ENCODE measurements at regions not wholly inside any gene's neighbourhood (a gene's known extent, or its start where the extent isn't known, plus 50 kb on each side); places are given as distances from the start of the nearest gene placed in this dataset.

DNA sequence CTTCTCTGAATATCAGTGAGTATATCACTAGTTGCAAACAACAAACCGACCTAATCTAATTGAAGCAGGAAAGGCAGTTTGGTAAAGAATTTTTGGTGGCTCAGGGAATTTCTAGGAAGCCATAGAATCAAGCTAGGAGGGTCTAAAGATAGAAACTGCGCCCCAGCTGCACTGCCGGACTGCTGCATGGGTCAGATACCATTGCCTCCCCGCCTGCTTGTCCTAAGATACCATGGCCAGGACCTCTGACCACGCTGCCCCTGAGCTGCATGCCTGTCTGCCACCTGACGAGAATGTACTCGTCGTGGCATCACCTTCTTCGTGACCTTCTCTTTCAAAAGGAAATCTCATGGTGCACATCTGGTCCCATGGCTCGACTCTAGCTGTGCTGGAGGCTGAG is 439.0 kb downstream of the ZSWIM6 start:
- FAIRE-seq (no peak), DNase-seq (no peak)
- peaks cover 0 to 4% (median 4%) of the 10 kb centered on the region in 3 donors for H3K27me3 ChIP-seq (ENCODE audit: control insufficient read depth in 3 of 3, insufficient read depth in 3 of 3, low read length in 3 of 3)
- 74 to 78% (median 76%) methylated on average over 10 of the region's 10 CpGs for WGBS, 3 donors
- H3K4me3 ChIP-seq (ENCODE audit: low read depth in 1 of 3, low read length in 3 of 3): no peak overlapping the region
- no peak overlapping the region for H3K27ac ChIP-seq (ENCODE audit: low read depth in 1 of 3, low read length in 2 of 3)
- no peaks in the 10 kb centered on the region for H3K4me1 ChIP-seq (ENCODE audit: control insufficient read depth in 3 of 3, insufficient read depth in 2 of 3, low read depth in 1 of 3, low read length in 2 of 3)
- no peaks in the 10 kb centered on the region for H3K9me3 ChIP-seq (ENCODE audit: control insufficient read depth in 2 of 2, insufficient read depth in 1 of 2, low read depth in 1 of 2, low read length in 1 of 2)
- H3K36me3 ChIP-seq (ENCODE audit: control insufficient read depth in 3 of 3, insufficient read depth in 2 of 3, low read depth in 1 of 3, low read length in 3 of 3): no peaks in the 10 kb centered on the region

DNA sequence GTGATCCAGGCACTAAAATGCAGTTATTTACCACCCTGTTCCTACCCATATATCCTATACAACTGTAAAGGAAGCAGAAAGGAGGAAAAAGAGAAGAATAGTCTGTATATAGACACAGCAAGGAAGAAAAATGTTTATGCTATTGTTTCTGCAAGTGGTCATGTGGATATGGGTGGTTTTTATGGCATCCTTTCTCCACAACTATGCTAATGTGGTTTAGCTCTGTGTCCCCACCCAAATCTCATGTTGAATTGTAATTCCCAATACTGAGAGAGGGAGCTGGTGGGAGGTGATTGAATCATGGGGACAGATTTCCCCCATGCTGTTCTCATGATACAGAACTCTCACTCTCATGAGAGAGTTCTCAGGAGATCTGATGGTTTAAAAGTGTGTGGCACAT is 439.8 kb downstream of the ZSWIM6 start:
- no peaks in the 10 kb centered on the region for H3K4me1 ChIP-seq (ENCODE audit: control insufficient read depth in 3 of 3, insufficient read depth in 2 of 3, low read depth in 1 of 3, low read length in 2 of 3)
- no peak overlapping the region for H3K4me3 ChIP-seq (ENCODE audit: low read depth in 1 of 3, low read length in 3 of 3)
- no peaks in the 10 kb centered on the region for H3K9me3 ChIP-seq (ENCODE audit: control insufficient read depth in 2 of 2, insufficient read depth in 1 of 2, low read depth in 1 of 2, low read length in 1 of 2)
- H3K27ac ChIP-seq (ENCODE audit: low read depth in 1 of 3, low read length in 2 of 3): no peak overlapping the region
- FAIRE-seq: no peak
- DNase-seq: no peak
- peaks cover 0 to 4% (median 4%) of the 10 kb centered on the region in 3 donors for H3K27me3 ChIP-seq (ENCODE audit: control insufficient read depth in 3 of 3, insufficient read depth in 3 of 3, low read length in 3 of 3)
- no peaks in the 10 kb centered on the region for H3K36me3 ChIP-seq (ENCODE audit: control insufficient read depth in 3 of 3, insufficient read depth in 2 of 3, low read depth in 1 of 3, low read length in 3 of 3)

DNA sequence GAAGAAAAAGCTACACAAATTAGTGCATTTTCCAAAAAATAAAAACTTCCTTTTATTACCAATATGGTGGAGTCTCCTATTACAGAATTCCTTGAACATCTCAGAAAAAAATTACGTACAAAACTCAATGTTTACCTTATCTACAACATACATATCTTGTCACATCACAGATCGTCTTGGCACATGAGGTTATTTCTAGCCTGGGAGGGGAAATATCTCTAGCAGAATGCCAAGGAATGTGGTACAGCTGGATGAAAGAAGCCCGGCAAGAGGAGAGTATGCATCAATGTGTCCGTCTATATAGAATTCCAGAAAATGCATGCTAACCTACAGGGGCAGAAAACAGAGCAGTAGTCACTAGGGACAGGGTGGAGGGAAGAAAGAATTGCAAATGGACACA is 443.8 kb downstream of the ZSWIM6 start:
- 68 to 89% (median 78%) methylated on average over 4 of the region's 4 CpGs for WGBS, 3 donors
- DNase-seq: no peak
- Histone ChIP-seq H3K27me3 (ENCODE audit: control insufficient read depth in 3 of 3, insufficient read depth in 3 of 3, low read length in 3 of 3) (peaks cover 0 to 7% (median 4%) of the 10 kb centered on the region in 3 donors), H3K9me3 (ENCODE audit: control insufficient read depth in 2 of 2, insufficient read depth in 1 of 2, low read depth in 1 of 2, low read length in 1 of 2) (no peaks in the 10 kb centered on the region), H3K4me1 (ENCODE audit: control insufficient read depth in 3 of 3, insufficient read depth in 2 of 3, low read depth in 1 of 3, low read length in 2 of 3) (no peaks in the 10 kb centered on the region), H3K36me3 (ENCODE audit: control insufficient read depth in 3 of 3, insufficient read depth in 2 of 3, low read depth in 1 of 3, low read length in 3 of 3) (no peaks in the 10 kb centered on the region), H3K27ac (ENCODE audit: low read depth in 1 of 3, low read length in 2 of 3) (no peak overlapping the region), H3K4me3 (ENCODE audit: low read depth in 1 of 3, low read length in 3 of 3) (no peak overlapping the region)
- no peak for FAIRE-seq

DNA sequence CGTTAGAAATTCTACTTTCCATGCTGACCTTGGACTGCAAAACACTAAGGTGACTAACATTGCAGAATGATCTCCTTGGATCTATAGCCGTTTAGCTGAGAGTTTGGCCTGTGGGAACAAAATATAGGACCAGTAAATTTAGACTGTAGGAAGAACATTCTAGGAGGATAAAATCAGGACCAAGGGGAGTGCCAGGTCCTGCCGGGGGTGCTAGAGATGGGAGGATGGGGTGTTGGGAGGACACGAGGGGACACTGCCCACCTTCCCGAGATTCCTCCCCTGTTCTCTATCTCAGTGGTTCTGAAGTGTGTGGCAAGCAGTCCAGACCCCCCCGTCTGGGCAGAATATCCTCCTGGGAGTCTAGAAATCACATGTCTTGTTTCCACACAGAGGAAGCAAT is 445.2 kb downstream of the ZSWIM6 start:
- WGBS, 3 donors: 57 to 66% (median 62%) methylated on average over 6 of the region's 6 CpGs
- DNase-seq (no peak), FAIRE-seq (no peak)
- no peak overlapping the region for H3K4me3 ChIP-seq (ENCODE audit: low read depth in 1 of 3, low read length in 3 of 3)
- peaks cover 0 to 5% of the 10 kb centered on the region in 2 donors for H3K9me3 ChIP-seq (ENCODE audit: control insufficient read depth in 2 of 2, insufficient read depth in 1 of 2, low read depth in 1 of 2, low read length in 1 of 2)
- no peaks in the 10 kb centered on the region for H3K4me1 ChIP-seq (ENCODE audit: control insufficient read depth in 3 of 3, insufficient read depth in 2 of 3, low read depth in 1 of 3, low read length in 2 of 3)
- H3K27me3 ChIP-seq (ENCODE audit: control insufficient read depth in 3 of 3, insufficient read depth in 3 of 3, low read length in 3 of 3): peaks cover 0 to 7% (median 0%) of the 10 kb centered on the region in 3 donors
- no peak overlapping the region for H3K27ac ChIP-seq (ENCODE audit: low read depth in 1 of 3, low read length in 2 of 3)
- no peaks in the 10 kb centered on the region for H3K36me3 ChIP-seq (ENCODE audit: control insufficient read depth in 3 of 3, insufficient read depth in 2 of 3, low read depth in 1 of 3, low read length in 3 of 3)

DNA sequence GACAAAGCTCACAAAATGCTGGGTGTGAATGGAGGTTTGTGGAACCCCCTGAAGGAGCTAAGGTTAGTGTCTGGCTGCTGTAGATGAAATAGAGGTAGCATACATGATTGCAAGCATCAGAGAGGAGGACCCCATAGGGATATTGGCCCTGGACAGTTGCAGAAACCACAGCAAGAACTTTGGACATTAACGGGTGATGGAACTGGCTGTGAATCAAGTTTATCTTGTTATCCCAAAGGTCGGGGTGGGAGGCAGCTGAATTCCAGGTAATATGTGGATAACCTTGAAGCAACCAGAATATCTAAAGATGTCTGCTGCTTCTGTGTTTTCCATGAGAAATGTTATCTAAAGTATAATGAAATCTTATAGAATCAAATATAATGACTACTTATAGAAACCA is 447.7 kb downstream of the ZSWIM6 start:
- H3K4me3 ChIP-seq (ENCODE audit: low read depth in 1 of 3, low read length in 3 of 3): no peak overlapping the region
- DNase-seq (no peak), FAIRE-seq (no peak)
- H3K27ac ChIP-seq (ENCODE audit: low read depth in 1 of 3, low read length in 2 of 3): no peak overlapping the region
- H3K36me3 ChIP-seq (ENCODE audit: control insufficient read depth in 3 of 3, insufficient read depth in 2 of 3, low read depth in 1 of 3, low read length in 3 of 3): no peaks in the 10 kb centered on the region
- no peaks in the 10 kb centered on the region for H3K4me1 ChIP-seq (ENCODE audit: control insufficient read depth in 3 of 3, insufficient read depth in 2 of 3, low read depth in 1 of 3, low read length in 2 of 3)
- peaks cover 0 to 7% (median 0%) of the 10 kb centered on the region in 3 donors for H3K27me3 ChIP-seq (ENCODE audit: control insufficient read depth in 3 of 3, insufficient read depth in 3 of 3, low read length in 3 of 3)
- 10 to 46% (median 25%) methylated on average over 2 of the region's 2 CpGs for WGBS, 3 donors
- peaks cover 0 to 5% of the 10 kb centered on the region in 2 donors for H3K9me3 ChIP-seq (ENCODE audit: control insufficient read depth in 2 of 2, insufficient read depth in 1 of 2, low read depth in 1 of 2, low read length in 1 of 2)

DNA sequence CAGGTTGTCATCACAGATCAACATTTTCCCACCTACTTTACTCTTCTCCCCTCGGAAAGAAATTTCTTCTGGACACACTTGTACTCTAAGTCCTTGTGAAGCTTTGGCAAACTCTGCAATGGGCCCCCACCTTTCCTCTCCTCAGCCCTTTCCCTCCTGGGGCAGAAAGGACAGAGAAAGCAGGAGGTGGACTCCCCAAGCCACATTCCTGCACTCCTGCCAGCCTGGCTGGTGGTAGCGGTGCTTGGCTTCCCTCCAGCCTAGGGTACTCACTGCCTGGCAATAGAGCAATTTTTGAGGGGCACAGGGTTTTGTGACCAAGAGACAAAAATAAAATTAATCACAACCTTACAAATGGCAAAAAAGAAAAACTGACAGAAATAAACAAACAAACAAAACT is 451.4 kb downstream of the ZSWIM6 start:
- H3K36me3 ChIP-seq (ENCODE audit: control insufficient read depth in 3 of 3, insufficient read depth in 2 of 3, low read depth in 1 of 3, low read length in 3 of 3): no peaks in the 10 kb centered on the region
- WGBS, 3 donors: 85 to 92% (median 89%) methylated on average over 2 of the region's 2 CpGs
- FAIRE-seq (no peak), DNase-seq (no peak)
- peaks cover 0 to 5% of the 10 kb centered on the region in 2 donors for H3K9me3 ChIP-seq (ENCODE audit: control insufficient read depth in 2 of 2, insufficient read depth in 1 of 2, low read depth in 1 of 2, low read length in 1 of 2)
- H3K4me1 ChIP-seq (ENCODE audit: control insufficient read depth in 3 of 3, insufficient read depth in 2 of 3, low read depth in 1 of 3, low read length in 2 of 3): no peaks in the 10 kb centered on the region
- peaks cover 0 to under 1% (median 0%) of the 10 kb centered on the region in 3 donors for H3K27me3 ChIP-seq (ENCODE audit: control insufficient read depth in 3 of 3, insufficient read depth in 3 of 3, low read length in 3 of 3)
- no peak overlapping the region for H3K27ac ChIP-seq (ENCODE audit: low read depth in 1 of 3, low read length in 2 of 3)
- H3K4me3 ChIP-seq (ENCODE audit: low read depth in 1 of 3, low read length in 3 of 3): no peak overlapping the region

DNA sequence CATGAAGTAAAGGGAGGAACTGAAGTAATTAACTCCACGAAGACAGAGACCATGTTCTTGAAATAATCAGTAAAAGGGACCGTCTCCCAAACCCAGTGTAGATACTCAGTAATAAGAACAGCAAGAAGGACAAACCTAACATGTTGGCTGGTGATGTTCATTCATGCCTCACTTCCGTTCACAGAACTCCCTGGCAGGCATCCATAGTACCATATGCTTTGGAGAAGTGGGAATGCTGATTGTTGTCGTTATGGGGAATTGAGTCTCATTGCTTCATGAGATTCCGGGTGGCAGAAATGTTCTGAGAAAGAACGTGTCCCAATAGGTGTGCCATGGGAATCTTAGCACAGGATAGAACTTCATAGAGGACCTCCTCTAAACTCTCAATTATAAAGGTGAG is 452.3 kb downstream of the ZSWIM6 start:
- Histone ChIP-seq H3K27me3 (ENCODE audit: control insufficient read depth in 3 of 3, insufficient read depth in 3 of 3, low read length in 3 of 3) (peaks cover 0 to 2% (median 0%) of the 10 kb centered on the region in 3 donors), H3K36me3 (ENCODE audit: control insufficient read depth in 3 of 3, insufficient read depth in 2 of 3, low read depth in 1 of 3, low read length in 3 of 3) (no peaks in the 10 kb centered on the region), H3K9me3 (ENCODE audit: control insufficient read depth in 2 of 2, insufficient read depth in 1 of 2, low read depth in 1 of 2, low read length in 1 of 2) (peaks cover 0 to 5% of the 10 kb centered on the region in 2 donors), H3K4me3 (ENCODE audit: low read depth in 1 of 3, low read length in 3 of 3) (no peak overlapping the region), H3K27ac (ENCODE audit: low read depth in 1 of 3, low read length in 2 of 3) (no peak overlapping the region), H3K4me1 (ENCODE audit: control insufficient read depth in 3 of 3, insufficient read depth in 2 of 3, low read depth in 1 of 3, low read length in 2 of 3) (no peaks in the 10 kb centered on the region)
- DNase-seq (no peak), FAIRE-seq (no peak)
- 72 to 85% (median 77%) methylated on average over 6 of the region's 6 CpGs for WGBS, 3 donors

DNA sequence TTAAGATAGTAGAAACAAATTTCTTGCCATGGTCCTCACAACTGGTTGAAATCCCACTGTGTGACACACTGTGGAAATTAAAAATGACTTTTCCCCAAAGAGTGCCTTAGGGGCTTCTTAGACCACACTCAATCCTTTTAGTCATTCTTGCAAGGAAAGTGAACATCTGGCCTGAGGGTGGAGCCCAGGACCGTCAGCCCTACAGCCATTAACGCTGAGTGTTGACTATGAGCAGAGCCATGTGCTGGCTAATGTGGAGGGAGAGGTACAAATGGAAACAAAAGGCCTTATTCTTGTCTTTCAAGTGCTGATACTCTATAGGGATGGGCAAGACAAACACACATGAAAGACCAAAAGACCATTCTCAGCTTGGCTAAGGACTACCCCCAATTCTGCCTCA is 456.5 kb downstream of the ZSWIM6 start:
- peaks cover 0 to 2% (median 0%) of the 10 kb centered on the region in 3 donors for H3K27me3 ChIP-seq (ENCODE audit: control insufficient read depth in 3 of 3, insufficient read depth in 3 of 3, low read length in 3 of 3)
- DNase-seq: no peak
- WGBS, 3 donors: 54 to 61% (median 59%) methylated on average over 2 of the region's 2 CpGs
- no peak overlapping the region for H3K4me3 ChIP-seq (ENCODE audit: low read depth in 1 of 3, low read length in 3 of 3)
- FAIRE-seq: no peak
- H3K4me1 ChIP-seq (ENCODE audit: control insufficient read depth in 3 of 3, insufficient read depth in 2 of 3, low read depth in 1 of 3, low read length in 2 of 3): peaks cover 0 to 19% (median 5%) of the 10 kb centered on the region in 3 donors
- H3K27ac ChIP-seq (ENCODE audit: low read depth in 1 of 3, low read length in 2 of 3): no peak overlapping the region
- H3K9me3 ChIP-seq (ENCODE audit: control insufficient read depth in 2 of 2, insufficient read depth in 1 of 2, low read depth in 1 of 2, low read length in 1 of 2): no peaks in the 10 kb centered on the region
- no peaks in the 10 kb centered on the region for H3K36me3 ChIP-seq (ENCODE audit: control insufficient read depth in 3 of 3, insufficient read depth in 2 of 3, low read depth in 1 of 3, low read length in 3 of 3)

DNA sequence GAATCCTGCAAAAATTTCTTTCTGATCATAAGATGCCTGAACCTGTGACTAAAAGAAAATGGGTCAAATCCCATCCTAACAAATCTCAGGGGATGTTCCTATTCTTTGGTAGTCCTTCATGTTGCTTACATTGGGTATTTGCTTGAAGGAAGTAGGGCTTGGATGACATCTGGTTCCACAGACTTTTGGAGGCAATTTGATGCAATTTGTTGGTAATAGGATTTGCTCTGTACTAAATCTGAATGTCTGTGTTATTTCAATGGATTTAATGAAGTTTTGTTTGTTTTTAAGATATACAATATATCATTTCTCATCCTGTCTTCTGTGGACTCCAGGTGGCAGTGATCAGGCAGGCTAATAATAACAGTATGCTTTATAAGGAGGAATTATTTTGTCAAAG is 457.9 kb downstream of the ZSWIM6 start:
- Histone ChIP-seq H3K9me3 (ENCODE audit: control insufficient read depth in 2 of 2, insufficient read depth in 1 of 2, low read depth in 1 of 2, low read length in 1 of 2) (no peaks in the 10 kb centered on the region), H3K36me3 (ENCODE audit: control insufficient read depth in 3 of 3, insufficient read depth in 2 of 3, low read depth in 1 of 3, low read length in 3 of 3) (no peaks in the 10 kb centered on the region), H3K27ac (ENCODE audit: low read depth in 1 of 3, low read length in 2 of 3) (no peak overlapping the region), H3K27me3 (ENCODE audit: control insufficient read depth in 3 of 3, insufficient read depth in 3 of 3, low read length in 3 of 3) (peaks cover 0 to 2% (median 0%) of the 10 kb centered on the region in 3 donors), H3K4me3 (ENCODE audit: low read depth in 1 of 3, low read length in 3 of 3) (no peak overlapping the region), H3K4me1 (ENCODE audit: control insufficient read depth in 3 of 3, insufficient read depth in 2 of 3, low read depth in 1 of 3, low read length in 2 of 3) (peaks cover 0 to 19% (median 5%) of the 10 kb centered on the region in 3 donors)
- no peak for DNase-seq
- no peak for FAIRE-seq

Data from small intestine (tissue), 7 donors.